Ureter (tissue), 1 donor: ENCODE measurements at regions not wholly inside any gene's neighbourhood (a gene's known extent, or its start where the extent isn't known, plus 50 kb on each side); places are given as distances from the start of the nearest gene placed in this dataset.
A peak's percentile ranks its signal among the peaks of the same experiment; 100 is the strongest.
"Not testable (repeated sequence)": the region's sequence is repeated elsewhere in the genome, so short reads cannot be mapped to it uniquely, and the experiment has no call there.

ENCODE experiments used
- DNase-seq: peaks from one replicate; pipeline ENCODE4 v3.0.0-alpha.2; 2020; ENCODE audit warnings: low spot score
- donor health status: DM: yes; HTN: yes; CAD: no.

DNA sequence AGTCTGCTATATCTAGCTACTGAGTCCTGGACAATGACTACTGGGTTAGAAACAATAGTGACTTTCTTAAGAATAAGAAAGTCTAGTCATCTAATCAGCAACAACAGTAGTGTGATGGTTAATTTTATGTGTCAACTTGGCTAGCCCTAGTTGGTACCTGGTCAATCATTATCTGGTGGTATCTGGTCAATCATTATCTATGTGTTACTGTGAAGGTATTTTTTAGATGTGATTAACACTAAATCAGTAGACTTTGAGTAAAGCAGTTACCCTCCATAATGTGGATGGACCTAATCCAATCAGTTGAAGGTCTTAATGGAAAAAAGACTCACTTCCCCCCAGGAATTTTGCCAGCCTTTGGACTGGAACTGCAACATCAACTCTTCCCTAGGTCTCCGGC lies 312.6 kb downstream of the SIPA1L2 start:
- DNase-seq = no peak

DNA sequence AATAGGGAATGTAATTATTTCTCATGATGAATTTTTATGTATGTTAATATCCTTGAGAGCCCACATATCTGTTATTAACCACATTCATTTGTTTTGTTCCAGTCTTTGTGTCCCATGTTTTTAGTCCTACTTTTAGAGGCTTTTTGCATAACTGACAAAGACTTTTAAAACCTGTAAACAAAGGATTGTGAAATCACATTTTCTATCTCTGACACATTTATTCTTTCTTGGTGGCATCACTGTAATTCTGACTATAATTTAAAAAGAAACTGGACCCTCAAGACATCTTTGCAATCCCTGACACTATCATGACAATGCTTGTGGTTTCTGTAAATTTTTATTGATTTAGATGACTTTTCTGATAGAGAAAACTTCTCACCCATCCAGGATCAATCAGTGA lies 313.1 kb downstream of the SIPA1L2 start:
- no peak for DNase-seq

DNA sequence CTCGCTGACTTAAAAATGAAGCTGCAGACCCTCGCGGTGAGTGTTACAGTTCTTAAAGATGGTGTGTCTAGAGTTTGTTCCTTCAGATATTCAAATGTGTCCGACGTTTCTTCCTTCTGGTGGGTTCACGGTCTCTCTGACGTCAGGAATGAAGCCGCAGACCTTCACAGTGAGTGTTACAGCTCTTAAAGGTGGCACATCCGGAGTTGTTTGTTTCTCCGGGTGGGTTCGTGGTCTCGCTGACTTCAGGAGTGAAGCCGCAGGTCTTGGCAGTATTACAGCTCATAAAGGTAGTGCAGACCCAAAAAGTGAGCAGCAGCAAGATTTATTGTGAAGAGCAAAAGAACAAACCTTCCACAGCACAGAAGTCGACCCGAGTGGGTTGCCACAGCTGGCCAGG lies 316.1 kb downstream of the SIPA1L2 start:
- DNase-seq = not testable (repeated sequence)

DNA sequence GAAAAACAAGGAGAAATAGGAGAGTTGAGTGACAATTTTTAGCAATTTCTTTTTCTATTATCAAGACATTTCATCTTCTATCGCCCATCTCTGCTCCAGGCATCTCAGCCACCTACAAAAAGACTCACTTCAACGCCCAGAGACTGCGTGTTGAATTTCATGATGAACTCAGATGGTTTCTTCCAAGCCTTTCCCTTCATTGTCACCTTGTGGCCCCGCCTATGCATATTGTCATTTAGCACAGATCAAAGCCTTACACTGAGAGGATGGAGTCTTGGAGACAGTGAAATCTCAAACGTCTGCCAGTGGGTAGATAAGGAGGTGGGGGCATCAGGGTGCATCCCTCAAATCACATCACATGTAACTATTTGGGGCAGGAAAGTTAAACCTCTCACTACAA lies 319.4 kb downstream of the SIPA1L2 start:
- DNase-seq = no peak

DNA sequence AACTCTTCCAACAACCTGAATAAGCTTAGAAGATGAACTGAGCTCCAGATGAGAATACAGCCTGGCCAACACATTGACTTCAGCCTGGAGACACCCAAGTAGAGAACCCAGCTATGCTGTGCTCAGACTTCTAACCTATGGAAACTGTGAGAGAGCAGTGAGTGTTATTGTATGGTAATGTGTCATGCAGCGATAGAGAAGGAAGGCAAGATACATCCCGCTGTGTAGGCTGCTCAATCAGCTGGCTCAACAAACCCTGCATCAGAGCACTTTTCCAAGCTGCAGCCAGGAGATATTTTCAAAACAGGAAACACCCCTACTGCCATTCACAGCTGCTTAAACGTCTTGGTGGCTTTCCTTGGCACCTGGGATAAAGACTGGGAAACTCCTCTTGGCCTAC lies 321.3 kb downstream of the SIPA1L2 start:
- no peak for DNase-seq

DNA sequence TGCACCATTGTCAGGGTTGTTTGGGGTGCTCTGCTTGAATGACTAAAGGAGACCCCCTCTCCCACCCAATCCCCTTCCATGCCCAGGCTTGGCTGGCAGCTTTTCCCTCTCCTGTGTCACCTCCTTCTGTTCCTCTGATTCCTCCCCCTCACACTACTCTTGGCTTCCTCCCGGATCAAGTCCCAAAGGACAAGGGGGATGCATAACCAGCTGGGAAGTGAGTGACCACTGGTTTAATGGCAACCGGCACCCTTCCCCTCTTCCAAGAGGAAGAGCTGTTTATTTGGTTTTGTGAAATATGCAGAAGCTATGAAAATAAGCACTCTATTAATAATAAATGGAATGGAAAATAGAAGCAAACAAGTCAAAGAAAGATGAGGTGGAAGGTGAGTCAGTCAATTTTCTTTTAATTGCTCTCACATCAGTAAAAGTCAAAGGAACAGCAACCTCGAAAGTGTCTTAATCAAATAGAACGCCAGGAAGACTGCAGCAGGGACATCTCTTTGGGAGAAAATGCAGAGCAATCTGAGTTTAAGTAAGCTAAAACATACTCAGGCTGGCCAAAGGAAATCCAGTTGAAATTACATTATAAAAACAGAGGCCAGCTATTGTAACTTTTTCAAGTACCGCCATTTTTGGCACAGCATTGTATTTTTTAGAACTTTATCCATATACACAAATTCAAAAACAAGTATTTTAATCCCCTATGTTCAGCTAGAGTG lies 322.5 kb downstream of the SIPA1L2 start:
- DNase-seq = no peak

DNA sequence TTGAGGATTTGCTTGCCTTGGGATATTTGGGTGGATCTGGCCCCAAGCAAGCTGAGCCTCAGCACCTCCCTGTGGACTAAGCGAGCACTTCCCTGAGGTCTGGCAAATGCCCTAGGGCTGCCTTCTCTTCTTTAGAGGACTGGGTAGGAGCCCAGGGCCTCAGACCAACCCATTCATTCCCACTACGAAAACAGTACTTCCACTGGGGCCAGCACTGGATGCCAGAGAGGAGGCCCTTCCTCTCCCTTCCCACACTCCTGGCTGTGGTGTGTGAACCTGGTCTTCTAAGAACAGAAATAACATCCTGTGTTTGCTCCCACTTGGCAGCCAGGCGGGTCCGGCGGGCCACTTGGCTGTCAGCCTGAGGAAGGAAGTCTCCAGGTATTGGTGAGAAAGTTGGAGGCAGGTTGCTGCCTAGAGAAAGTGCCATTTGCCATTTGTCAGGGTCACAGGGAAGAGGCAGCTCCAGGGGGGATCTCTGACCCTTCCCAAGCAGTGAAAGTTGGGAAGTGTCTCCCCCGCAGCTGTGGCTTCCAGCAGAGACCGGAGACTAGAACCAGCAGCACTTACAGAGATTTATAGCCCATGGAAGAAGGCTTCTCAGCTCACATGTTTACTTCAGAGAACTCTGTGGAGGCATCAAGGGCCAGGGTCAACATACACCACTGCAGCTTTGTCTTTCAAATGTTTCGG lies 323.5 kb downstream of the SIPA1L2 start:
- DNase-seq = peak; percentile 61

DNA sequence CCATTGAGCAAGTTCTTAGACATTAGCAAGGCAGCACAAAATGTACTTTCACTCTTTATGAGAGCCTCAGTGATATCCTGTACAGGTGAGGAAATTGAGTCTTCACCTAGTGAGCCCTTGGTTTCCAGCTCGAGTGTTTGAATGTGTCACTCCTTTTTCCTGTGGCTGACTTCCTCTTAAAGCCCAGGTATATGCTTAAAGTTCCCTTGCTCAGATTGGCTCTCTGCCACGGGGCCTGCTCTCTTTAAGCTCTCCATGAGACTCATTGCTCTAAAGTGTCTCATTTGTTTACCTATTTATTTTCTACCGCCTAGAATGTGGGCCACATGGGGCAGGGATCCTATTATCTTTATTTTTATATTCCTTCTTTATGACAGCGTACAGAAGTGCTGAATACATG lies 324.9 kb downstream of the SIPA1L2 start:
- no peak for DNase-seq

DNA sequence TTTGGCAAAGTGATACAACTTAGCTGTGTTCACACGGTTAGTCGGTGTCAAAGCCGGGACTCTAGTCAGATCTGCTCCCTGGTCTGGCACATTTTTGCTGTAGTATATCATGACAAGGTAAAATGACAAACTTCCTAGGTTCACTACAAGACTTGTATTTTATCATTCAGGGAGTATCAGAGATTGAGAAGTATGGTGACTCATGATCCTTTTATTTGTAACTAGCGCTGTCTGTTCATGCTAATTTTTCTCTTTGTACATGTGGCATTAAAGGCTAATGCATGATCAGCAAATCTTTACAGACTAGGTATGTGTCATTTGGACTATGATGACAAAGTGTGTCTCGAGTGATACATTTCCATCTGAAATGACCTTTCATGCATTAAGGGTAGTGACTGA lies 326.7 kb downstream of the SIPA1L2 start:
- no peak for DNase-seq

DNA sequence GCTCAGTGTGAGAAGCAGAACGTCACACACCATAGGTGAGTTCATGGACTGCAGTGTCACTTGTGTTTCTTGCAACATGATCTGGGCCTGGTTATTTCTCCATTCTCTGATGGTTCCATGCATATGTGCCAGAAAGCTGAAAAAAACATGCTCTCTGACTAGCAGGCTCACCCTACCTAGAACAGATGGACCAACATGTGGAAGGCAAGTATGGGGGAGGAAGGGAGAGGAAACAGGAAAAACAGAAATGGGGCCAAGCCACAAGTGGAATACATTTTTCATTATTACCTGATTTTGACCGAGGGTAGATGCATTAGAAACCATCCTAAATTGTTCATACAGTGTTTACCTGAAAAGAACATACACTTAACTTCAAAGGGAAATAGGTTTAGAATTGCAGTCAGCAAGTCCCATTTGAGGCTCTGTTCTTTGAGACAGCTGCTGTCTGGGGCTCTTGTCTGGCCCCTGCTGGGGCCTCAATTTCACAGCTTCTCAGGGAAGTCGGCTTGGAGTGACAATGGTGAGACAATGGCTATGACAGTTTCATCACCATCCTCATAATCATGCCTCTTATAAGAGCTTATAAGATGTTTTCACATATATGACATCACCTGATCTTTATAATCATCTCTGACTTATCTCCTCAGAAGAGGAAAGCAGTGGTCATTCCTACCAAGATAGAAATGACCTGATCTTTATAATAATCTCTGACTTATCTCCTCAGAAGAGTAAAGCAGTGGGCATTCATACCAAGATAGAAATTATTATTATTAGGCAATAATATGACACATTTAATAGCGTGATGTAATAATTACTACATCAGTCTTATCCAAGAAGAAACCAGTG lies 327.3 kb downstream of the SIPA1L2 start:
- no peak for DNase-seq

DNA sequence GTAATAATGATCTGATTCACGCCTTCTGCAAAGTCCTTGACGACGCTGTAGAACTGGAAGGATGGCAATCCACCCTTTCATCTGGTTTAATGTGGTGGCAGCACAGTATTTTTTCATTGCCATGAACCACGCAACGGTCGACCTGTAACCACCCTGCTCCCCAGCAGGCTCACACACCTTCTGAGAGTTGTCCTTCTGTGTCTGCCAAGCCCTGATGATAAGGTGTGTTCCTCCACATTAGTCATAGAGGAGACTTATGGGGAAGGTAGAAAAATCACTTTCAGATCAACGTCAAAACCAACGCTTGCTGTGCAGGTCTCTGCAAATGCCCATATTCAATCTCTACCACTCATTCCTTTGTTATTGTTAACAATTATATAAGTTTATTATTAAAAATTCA lies 328.7 kb downstream of the SIPA1L2 start:
- DNase-seq = no peak

DNA sequence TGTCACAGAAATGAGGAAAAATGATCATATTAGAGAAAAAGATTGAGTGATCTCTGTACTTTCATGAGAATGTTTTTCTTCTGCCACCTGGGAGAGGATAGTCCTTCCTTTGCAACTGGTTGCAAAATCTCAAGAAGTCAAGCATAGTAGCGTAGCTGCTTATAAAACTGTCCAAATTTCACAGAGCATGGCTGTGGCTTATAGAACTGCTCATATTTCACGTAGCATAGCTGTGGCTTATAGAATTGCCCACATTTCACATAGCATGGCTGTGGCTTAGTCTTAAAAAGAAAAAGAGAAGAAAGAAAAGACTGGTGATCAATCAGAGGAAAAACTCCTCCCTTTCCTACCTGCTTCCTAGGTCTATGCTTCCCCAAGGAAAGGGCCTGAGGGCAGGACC lies 329.5 kb downstream of the SIPA1L2 start:
- no peak for DNase-seq

DNA sequence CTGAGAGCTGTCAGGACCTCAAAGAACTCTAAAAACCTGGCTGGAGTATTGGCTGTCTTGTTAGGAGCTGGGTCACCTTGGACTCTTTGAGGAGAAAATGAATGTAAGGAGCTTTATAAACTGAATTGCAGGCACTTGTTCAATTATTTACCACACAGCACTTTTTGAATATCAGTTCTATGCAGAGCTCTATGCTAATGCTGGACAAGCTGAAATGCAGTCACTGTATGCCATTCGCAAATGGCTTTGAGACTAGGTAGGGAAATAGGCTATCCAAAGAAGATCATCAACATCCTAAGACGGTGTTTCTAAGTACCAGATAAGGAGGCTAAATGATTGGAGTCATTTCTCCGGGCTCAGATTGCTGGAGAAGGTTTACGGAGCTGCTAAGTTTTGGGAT lies 333.5 kb downstream of the SIPA1L2 start:
- DNase-seq = no peak

DNA sequence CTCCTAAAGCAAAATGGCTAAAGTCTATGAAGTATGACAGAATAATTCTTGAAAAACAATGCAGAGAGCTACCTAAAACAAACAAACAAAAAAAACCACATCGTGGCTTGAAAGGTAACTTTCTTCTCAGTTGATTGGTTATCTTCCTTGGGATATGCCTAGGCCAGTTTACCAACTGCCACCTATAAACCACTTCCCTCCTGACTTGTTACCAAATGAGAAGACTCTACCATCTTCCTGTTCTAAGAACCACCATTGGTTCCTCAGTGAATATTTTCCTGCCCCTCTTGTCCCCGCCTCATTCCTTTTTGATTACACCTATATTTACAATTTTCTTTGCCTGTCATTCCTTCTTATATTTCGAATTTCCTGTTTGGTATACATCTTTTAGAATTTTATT lies 336.6 kb downstream of the SIPA1L2 start:
- DNase-seq = no peak

DNA sequence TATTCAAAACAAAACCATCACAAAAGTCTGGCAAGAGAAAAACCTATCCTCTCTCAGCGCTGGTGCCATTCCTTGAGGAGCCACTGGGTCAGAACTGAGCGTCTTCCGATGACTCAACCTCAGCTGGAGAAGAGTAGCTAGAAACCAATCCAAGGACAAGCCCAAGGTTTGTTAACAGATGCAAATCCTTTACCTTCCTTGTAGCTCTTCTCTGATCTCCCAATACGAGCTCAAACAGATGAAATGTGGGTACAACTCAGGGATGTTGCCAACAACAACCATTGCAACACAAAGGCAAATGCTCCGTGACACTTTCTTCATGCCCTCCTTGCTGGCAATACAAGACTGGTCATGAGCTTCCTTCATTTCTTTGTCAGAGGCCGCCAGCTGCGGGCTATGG lies 337.1 kb downstream of the SIPA1L2 start:
- DNase-seq = no peak

DNA sequence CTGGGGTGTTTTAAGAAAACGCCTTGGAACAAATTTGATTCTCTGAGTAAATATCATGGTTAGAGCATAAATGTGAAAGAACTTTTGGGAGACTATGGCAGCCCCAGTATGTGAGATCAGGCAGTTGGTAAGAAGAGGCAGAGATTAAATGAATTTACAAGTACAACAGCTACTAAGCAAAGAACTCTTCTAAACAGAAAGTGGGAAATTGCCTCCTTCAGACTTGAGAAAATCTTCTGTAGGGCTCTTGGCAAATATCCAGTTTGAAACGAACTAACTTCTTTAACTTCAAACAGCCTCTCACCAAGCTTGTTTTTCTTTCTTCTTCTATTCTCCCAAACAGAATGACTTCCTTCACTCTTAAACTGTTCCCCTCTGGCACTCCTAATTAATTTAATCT lies 337.7 kb downstream of the SIPA1L2 start:
- no peak for DNase-seq

DNA sequence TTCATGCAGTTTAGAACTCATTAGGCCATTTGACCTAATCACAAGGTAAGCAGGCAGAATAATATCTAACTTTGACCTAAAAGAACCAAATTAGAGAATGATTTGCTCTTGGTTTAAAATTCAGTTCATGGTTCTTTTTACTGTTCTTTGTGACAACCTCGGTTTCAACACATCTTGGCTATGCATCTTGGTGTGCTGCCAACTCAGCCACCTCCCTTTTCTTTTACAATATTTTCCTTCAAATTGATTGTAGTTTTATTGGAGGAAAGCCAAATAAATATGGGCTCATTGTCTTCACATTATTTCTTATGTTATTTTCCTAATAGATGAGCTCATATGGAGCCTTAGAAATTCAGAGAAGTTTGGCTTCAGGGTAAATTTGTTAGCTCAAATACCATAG lies 338.3 kb downstream of the SIPA1L2 start:
- DNase-seq = no peak

DNA sequence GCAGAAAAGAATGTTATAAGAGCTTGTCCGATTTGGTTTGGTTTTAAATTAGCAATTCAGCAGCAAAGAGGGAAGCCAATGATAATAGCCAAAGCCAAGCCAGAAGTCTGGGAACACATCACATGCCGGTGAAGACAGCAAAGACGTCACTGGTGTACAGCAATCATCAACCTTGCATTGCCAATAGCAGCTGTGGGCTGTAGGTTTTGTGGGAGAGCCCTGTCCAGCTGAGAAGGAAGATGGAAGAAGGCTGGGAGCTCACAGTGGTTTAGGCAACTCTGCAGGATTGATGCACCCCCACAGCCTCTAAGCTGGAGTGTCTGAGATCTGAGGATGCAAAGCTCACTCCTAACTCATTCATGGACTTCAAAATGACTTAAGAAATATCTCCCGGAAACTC lies 338.7 kb downstream of the SIPA1L2 start:
- no peak for DNase-seq

DNA sequence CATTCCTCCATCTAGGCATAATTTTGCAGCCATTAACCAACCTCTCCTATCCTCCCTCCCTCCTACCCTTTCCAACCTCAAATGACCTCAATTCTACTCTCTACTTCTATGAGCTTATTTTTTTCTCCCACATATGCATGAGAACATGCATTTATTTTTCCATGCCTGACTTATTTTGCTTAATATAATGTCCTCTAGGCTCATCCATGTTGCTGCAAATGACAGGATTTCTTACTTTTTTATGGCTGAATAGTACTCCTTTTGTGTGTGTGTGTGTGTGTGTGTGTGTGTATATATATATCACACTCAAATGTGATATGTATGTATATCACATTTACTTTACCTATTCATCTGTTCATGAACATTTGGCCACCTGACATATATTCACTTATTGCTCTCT lies 339.4 kb downstream of the SIPA1L2 start:
- DNase-seq = no peak

DNA sequence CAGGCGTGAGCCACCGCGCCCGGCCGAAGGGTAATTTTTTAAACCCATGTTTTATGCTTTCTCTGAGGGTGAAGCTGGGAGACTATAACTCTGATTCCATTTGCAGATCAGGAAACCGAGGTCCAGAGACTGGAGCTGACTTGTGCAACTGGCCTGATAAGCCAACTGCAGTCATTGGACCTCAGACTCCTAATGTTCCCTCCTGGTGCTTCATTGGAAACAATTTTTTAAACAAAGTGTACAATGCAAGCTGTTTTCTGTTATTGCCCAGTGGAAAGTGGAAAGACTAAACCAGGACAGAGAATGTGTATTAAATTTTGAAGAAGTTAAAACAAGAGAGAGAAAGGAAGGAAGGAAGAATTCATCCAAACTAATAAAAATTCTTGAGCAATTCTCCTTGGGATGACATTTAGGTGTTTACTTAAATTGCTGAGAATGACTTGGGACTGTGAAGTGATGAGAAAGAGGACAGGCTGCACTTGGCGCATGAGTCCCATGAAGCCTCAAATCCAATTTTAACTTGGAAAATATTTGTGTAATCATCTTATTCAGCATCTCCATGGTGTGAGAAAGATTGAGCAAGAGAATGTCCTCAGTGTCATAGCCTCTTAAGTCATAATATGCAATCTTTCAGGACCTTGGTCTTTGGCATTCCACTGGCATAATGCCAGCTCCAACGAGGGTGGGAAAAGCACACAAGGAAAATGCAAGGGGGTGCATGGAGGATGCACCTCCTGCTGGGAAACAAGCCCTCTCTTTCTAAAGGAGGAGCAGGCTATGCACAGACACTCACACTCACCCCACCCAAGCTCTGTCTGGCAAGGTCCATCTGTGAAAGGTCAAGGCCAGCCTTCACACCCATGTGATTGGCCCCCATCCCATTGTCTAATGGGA lies 342.0 kb downstream of the SIPA1L2 start:
- DNase-seq = peak; percentile 61

DNA sequence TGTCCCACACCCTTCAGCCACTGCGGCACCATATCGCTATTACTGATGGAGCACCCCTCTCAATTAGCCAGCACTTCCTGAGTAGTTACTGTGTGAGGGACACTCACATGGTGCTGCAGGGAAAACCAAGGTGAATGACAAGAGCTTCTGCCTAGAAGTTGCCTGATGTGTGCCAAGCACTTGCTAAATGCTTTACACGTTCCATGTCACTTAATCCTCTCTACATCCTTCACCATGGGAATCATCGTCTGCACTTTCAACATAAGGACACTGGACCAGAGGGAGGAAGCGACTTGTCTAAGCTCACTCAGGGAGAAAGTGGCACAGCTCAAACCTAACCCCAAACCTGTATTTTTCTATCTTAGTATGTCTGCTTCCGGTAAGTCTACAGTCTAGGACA lies 344.8 kb downstream of the SIPA1L2 start:
- DNase-seq = no peak

DNA sequence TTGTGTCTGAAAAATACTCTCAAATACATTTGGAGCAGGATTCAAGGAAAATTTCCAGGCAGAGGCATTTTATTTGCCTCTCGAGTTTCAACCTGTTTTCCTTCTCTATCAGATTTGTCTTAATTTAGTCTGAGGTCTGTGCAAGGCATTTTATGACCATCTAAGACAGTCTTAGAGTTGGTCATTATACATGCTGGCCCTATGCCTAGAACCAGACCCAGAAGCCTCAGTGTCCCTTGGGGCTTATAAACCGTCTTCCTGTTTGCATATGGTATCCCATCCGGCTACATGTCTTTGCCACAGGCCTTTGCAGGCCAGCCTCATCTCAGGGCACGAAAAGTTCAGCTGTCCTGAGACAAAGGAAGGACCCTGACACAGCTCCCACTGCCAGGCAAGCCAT lies 346.1 kb downstream of the SIPA1L2 start:
- DNase-seq = no peak
